ENCODE measurements at regions not wholly inside any gene's neighbourhood (a gene's known extent, or its start where the extent isn't known, plus 50 kb on each side); places are given as distances from the start of the nearest gene placed in this dataset.

DNA sequence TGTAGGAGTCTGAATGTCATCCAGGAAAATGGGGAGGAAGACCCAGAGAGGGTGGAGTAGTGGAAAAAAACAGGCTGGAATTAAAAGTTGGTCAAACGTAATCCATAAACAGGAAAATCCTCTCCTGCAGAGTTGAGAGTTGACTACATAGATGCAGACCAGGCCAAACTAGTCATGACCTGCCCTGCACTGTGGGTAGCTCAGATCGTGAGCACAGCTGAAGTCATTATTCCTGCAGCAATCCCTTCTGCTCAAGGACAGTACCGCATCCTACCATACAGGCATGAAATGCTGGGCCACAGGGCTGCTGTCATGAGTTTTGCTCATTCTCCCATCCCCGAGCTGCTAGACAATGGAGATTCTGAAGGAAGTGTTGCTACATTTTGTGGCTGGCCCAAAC lies 352.2 kb downstream of the EN1 start:
- no peaks in the 10 kb centered on the region for H3K79me2 ChIP-seq (ENCODE audit: insufficient read depth, low read length)
- H3K4me1 ChIP-seq (ENCODE audit: insufficient read depth, low read length, poor library complexity, severe bottlenecking): no peaks in the 10 kb centered on the region
- H3K4me2 ChIP-seq (ENCODE audit: low read depth, low read length, poor library complexity, severe bottlenecking): no peak overlapping the region
- no peak overlapping the region for H2AFZ ChIP-seq (ENCODE audit: low read length)
- no peaks in the 10 kb centered on the region for H3K36me3 ChIP-seq (ENCODE audit: insufficient read depth, low read length)
- no peak overlapping the region for H3K9ac ChIP-seq (ENCODE audit: low read depth, low read length, poor library complexity, severe bottlenecking)
- H4K20me1 ChIP-seq (ENCODE audit: insufficient read depth, low read length, poor library complexity, severe bottlenecking): no peaks in the 10 kb centered on the region
- H3K9me2 ChIP-seq (replicated peaks; ENCODE audit: low read depth, low read length): no peaks in the 10 kb centered on the region
- TF ChIP-seq, protein P1, sequence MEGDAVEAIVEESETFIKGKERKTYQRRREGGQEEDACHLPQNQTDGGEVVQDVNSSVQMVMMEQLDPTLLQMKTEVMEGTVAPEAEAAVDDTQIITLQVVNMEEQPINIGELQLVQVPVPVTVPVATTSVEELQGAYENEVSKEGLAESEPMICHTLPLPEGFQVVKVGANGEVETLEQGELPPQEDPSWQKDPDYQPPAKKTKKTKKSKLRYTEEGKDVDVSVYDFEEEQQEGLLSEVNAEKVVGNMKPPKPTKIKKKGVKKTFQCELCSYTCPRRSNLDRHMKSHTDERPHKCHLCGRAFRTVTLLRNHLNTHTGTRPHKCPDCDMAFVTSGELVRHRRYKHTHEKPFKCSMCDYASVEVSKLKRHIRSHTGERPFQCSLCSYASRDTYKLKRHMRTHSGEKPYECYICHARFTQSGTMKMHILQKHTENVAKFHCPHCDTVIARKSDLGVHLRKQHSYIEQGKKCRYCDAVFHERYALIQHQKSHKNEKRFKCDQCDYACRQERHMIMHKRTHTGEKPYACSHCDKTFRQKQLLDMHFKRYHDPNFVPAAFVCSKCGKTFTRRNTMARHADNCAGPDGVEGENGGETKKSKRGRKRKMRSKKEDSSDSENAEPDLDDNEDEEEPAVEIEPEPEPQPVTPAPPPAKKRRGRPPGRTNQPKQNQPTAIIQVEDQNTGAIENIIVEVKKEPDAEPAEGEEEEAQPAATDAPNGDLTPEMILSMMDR (conservative IDR thresholded peaks at IDR 0.05; ENCODE audit: low read length): no peak
- TF ChIP-seq EZH2phosphoT487 (IDR thresholded peaks at IDR 0.05; ENCODE audit: borderline replicate concordance): no peak
- H3K27me3 ChIP-seq (ENCODE audit: insufficient read depth, low read length, poor library complexity, severe bottlenecking): no peaks in the 10 kb centered on the region
- no peaks in the 10 kb centered on the region for H3K9me3 ChIP-seq (ENCODE audit: insufficient read depth, low read depth, low read length)
- no peaks in the 10 kb centered on the region for H3F3A ChIP-seq (ENCODE audit: low read depth)
- no peak overlapping the region for H3K4me3 ChIP-seq (ENCODE audit: low read length, poor library complexity, severe bottlenecking)

DNA sequence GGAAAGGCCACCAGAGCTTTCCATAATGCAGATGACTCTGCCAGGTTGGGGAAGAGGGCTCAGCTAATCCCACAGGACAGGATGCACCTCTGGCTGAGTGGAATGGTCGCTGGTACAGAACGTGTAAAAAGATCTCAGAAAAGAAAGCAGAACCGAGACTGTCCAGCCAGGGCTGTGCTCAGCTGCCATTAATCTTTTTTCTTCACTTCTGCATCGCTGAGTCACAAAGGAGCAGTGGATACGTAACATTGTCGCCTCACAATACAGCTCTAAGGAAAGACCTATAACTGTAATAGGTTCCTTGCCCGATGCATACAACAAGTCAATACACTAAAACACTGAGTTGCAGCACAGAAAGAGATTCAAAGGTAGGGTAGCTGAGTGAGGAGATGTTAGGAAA lies 354.2 kb downstream of the EN1 start:
- H3K4me3 ChIP-seq (ENCODE audit: low read length, poor library complexity, severe bottlenecking): no peak overlapping the region
- no peak overlapping the region for H2AFZ ChIP-seq (ENCODE audit: low read length)
- H3K9me3 ChIP-seq (ENCODE audit: insufficient read depth, low read depth, low read length): no peaks in the 10 kb centered on the region
- H3K4me1 ChIP-seq (ENCODE audit: insufficient read depth, low read length, poor library complexity, severe bottlenecking): no peaks in the 10 kb centered on the region
- H3K9me2 ChIP-seq (replicated peaks; ENCODE audit: low read depth, low read length): no peaks in the 10 kb centered on the region
- H4K20me1 ChIP-seq (ENCODE audit: insufficient read depth, low read length, poor library complexity, severe bottlenecking): no peaks in the 10 kb centered on the region
- H3K27me3 ChIP-seq (ENCODE audit: insufficient read depth, low read length, poor library complexity, severe bottlenecking): no peaks in the 10 kb centered on the region
- TF ChIP-seq, protein P1 (conservative IDR thresholded peaks at IDR 0.05; ENCODE audit: low read length): no peak
- TF ChIP-seq EZH2phosphoT487 (IDR thresholded peaks at IDR 0.05; ENCODE audit: borderline replicate concordance): no peak
- H3F3A ChIP-seq (ENCODE audit: low read depth): no peaks in the 10 kb centered on the region
- H3K36me3 ChIP-seq (ENCODE audit: insufficient read depth, low read length): no peaks in the 10 kb centered on the region
- H3K4me2 ChIP-seq (ENCODE audit: low read depth, low read length, poor library complexity, severe bottlenecking): no peak overlapping the region
- H3K9ac ChIP-seq (ENCODE audit: low read depth, low read length, poor library complexity, severe bottlenecking): no peak overlapping the region
- no peaks in the 10 kb centered on the region for H3K79me2 ChIP-seq (ENCODE audit: insufficient read depth, low read length)

DNA sequence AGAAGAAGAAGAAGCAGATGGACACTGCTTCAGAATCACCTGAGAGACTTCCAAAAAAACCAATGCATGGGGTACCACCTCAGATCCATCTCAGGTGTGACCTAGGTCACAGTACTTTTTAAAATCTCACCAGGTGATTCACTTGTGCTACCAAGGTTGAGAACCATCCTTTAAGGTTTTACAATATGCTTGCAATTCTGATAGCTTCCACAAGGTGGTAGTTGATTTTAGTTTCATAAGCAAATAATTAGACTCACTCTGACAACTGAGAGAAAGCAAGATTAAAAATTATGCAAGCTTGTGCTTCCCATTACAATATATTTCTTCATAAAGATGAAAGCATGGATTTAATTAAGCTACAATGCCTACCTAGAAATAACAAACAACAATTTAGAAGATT lies 355.1 kb downstream of the EN1 start:
- H3K9me3 ChIP-seq (ENCODE audit: insufficient read depth, low read depth, low read length): no peaks in the 10 kb centered on the region
- H3K36me3 ChIP-seq (ENCODE audit: insufficient read depth, low read length): no peaks in the 10 kb centered on the region
- no peak overlapping the region for H3K4me3 ChIP-seq (ENCODE audit: low read length, poor library complexity, severe bottlenecking)
- H3K4me1 ChIP-seq (ENCODE audit: insufficient read depth, low read length, poor library complexity, severe bottlenecking): no peaks in the 10 kb centered on the region
- no peak overlapping the region for H3K9ac ChIP-seq (ENCODE audit: low read depth, low read length, poor library complexity, severe bottlenecking)
- no peak overlapping the region for H3K4me2 ChIP-seq (ENCODE audit: low read depth, low read length, poor library complexity, severe bottlenecking)
- H4K20me1 ChIP-seq (ENCODE audit: insufficient read depth, low read length, poor library complexity, severe bottlenecking): no peaks in the 10 kb centered on the region
- H3F3A ChIP-seq (ENCODE audit: low read depth): no peaks in the 10 kb centered on the region
- H3K9me2 ChIP-seq (replicated peaks; ENCODE audit: low read depth, low read length): no peaks in the 10 kb centered on the region
- H3K27me3 ChIP-seq (ENCODE audit: insufficient read depth, low read length, poor library complexity, severe bottlenecking): no peaks in the 10 kb centered on the region
- no peak overlapping the region for H2AFZ ChIP-seq (ENCODE audit: low read length)
- H3K79me2 ChIP-seq (ENCODE audit: insufficient read depth, low read length): no peaks in the 10 kb centered on the region
- TF ChIP-seq EZH2phosphoT487 (IDR thresholded peaks at IDR 0.05; ENCODE audit: borderline replicate concordance): no peak
- TF ChIP-seq, protein P1 (conservative IDR thresholded peaks at IDR 0.05; ENCODE audit: low read length): peak; percentile 48
